GM06990 (cell line): ENCODE measurements at regions not wholly inside any gene's neighbourhood (a gene's known extent, or its start where the extent isn't known, plus 50 kb on each side); places are given as distances from the start of the nearest gene placed in this dataset.

Experiments used
- DNase-seq: peaks from one replicate; pipeline ENCODE4 v3.0.0-alpha.2; 2011; ENCODE audit not compliant: insufficient read length; ENCODE audit errors: extremely low read depth
- H3K27me3 ChIP-seq: replicated peaks from 2 replicates; pipeline ENCODE4 v1.6.0; 2011; ENCODE audit warnings: low read length; ENCODE audit not compliant: control insufficient read depth, insufficient read depth
- H3K36me3 ChIP-seq: 2 replicates; pipeline ENCODE4 v1.5.1; 2011; ENCODE audit warnings: low read length; ENCODE audit not compliant: control insufficient read depth, insufficient read depth
- H3K4me3 ChIP-seq: replicated peaks from 2 replicates; pipeline ENCODE4 v1.5.1; 2011; ENCODE audit warnings: low read depth, mild to moderate bottlenecking, control low read depth, low read length
- CTCF ChIP-seq: IDR thresholded peaks from 2 replicates; pipeline ENCODE4 v1.5.1; 2011; ENCODE audit warnings: low read length, control low read depth, mild to moderate bottlenecking, inconsistent platforms; ENCODE audit not compliant: insufficient read depth, poor library complexity, severe bottlenecking

GRCh38 chr1:175834597-175834996 is 91.2 kb upstream of the TNR start:
- H3K36me3 ChIP-seq: no peaks in the 10 kb centered on the region
- TF ChIP-seq CTCF: no peak
- DNase-seq: no peak
- no peaks in the 10 kb centered on the region for H3K27me3 ChIP-seq
- H3K4me3 ChIP-seq: no peak overlapping the region

GRCh38 chr1:175833951-175834350 is 90.6 kb upstream of the TNR start:
- H3K36me3 ChIP-seq: no peaks in the 10 kb centered on the region
- no peaks in the 10 kb centered on the region for H3K27me3 ChIP-seq

GRCh38 chr1:175833502-175833901 is 90.1 kb upstream of the TNR start:
- H3K36me3 ChIP-seq: no peaks in the 10 kb centered on the region
- no peak for TF ChIP-seq CTCF
- no peak overlapping the region for H3K4me3 ChIP-seq
- H3K27me3 ChIP-seq: no peaks in the 10 kb centered on the region
- no peak for DNase-seq

More at GRCh38 chr1:175833951-175834350, 90.6 kb upstream of the TNR start:
- H3K4me3 ChIP-seq: no peak overlapping the region
- DNase-seq: no peak
- no peak for TF ChIP-seq CTCF

GRCh38 chr1:175830500-175830899 is 87.1 kb upstream of the TNR start:
- TF ChIP-seq CTCF: no peak
- H3K4me3 ChIP-seq: no peak overlapping the region
- H3K27me3 ChIP-seq: no peaks in the 10 kb centered on the region
- H3K36me3 ChIP-seq: no peaks in the 10 kb centered on the region
- no peak for DNase-seq

- TF ChIP-seq CTCF: no peak
- DNase-seq: no peak
- Histone ChIP-seq H3K27me3 (no peaks in the 10 kb centered on the region), H3K36me3 (no peaks in the 10 kb centered on the region), H3K4me3 (no peak overlapping the region)
Observed at GRCh38 chr1:175829845-175830244, 86.5 kb upstream of the TNR start.

- DNase-seq: peak; percentile 18
- no peak for TF ChIP-seq CTCF
- Histone ChIP-seq H3K36me3 (no peaks in the 10 kb centered on the region), H3K4me3 (no peak overlapping the region), H3K27me3 (no peaks in the 10 kb centered on the region)
Observed at GRCh38 chr1:175826705-175827104, 83.3 kb upstream of the TNR start.
